ENCODE measurements at regions not wholly inside any gene's neighbourhood (a gene's known extent, or its start where the extent isn't known, plus 50 kb on each side); places are given as distances from the start of the nearest gene placed in this dataset.

- Histone ChIP-seq H3K4me3 (ENCODE audit: low read depth, low read length) (no peak overlapping the region), H3K9me3 (ENCODE audit: control insufficient read depth, insufficient read depth, low read depth, low read length) (no peaks in the 10 kb centered on the region), H3K36me3 (ENCODE audit: control insufficient read depth in 2 of 2, insufficient read depth in 1 of 2, low read length in 2 of 2) (no peaks in the 10 kb centered on the region), H3K27ac (ENCODE audit: extremely low read depth, low read depth, low read length) (no peak overlapping the region), H3K4me1 (ENCODE audit: control insufficient read depth, insufficient read depth, low read length) (no peaks in the 10 kb centered on the region)
- ChIA-PET CTCF (no interaction called here), POLR2A (no interaction called here)
- TF ChIP-seq ZBTB17 (tag by site-specific recombination; IDR thresholded peaks at IDR 0.05) (no peak), ZNF521 (tag by site-specific recombination; IDR thresholded peaks at IDR 0.05) (no peak), SCRT2 (tag by site-specific recombination; IDR thresholded peaks at IDR 0.05) (no peak), ZNF623 (tag by site-specific recombination; IDR thresholded peaks at IDR 0.05) (no peak), ZNF596 (tag by site-specific recombination; IDR thresholded peaks at IDR 0.05) (no peak), ZNF221 (tag by site-specific recombination; IDR thresholded peaks at IDR 0.05; ENCODE audit: borderline replicate concordance) (no peak), KLF8 (tag by site-specific recombination; IDR thresholded peaks at IDR 0.05) (no peak)
Measured at GRCh38 chr2:51379997-51380396, 348.1 kb upstream of the NRXN1 start.

DNA sequence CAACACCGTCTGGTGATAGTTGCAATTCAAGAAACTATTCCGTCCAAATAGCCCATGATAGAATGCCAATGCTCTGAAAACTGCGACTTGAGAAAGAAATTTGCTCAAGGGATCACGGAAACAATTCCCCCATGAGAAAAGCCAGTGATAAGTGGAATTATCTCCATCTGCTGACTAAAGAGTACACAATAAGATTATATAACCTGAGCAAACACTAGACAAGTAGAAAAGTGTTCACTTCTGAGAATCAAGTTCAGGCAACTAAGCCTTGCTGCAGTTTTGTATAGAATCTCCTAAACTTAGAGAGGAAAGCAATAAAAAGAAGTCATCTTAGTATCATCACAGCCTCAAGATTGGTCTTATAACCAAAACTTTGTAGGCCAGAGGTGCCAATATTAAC, 336.3 kb upstream of the NRXN1 start:
- ChIA-PET CTCF (no interaction called here), POLR2A (no interaction called here)
- Histone ChIP-seq H3K27ac (ENCODE audit: extremely low read depth, low read depth, low read length) (no peak overlapping the region), H3K4me3 (ENCODE audit: low read depth, low read length) (no peak overlapping the region), H3K9me3 (ENCODE audit: control insufficient read depth, insufficient read depth, low read depth, low read length) (no peaks in the 10 kb centered on the region), H3K4me1 (ENCODE audit: control insufficient read depth, insufficient read depth, low read length) (no peaks in the 10 kb centered on the region), H3K36me3 (ENCODE audit: control insufficient read depth in 2 of 2, insufficient read depth in 1 of 2, low read length in 2 of 2) (no peaks in the 10 kb centered on the region)
- no peak for TF ChIP-seq GFI1B (tag by site-specific recombination; IDR thresholded peaks at IDR 0.05)
- TF ChIP-seq PRDM10 (tag by site-specific recombination; IDR thresholded peaks at IDR 0.05): no peak

GRCh38 chr2:51350100-51350499, 318.2 kb upstream of the NRXN1 start:
- no peaks in the 10 kb centered on the region for H3K9me3 ChIP-seq (ENCODE audit: control insufficient read depth, insufficient read depth, low read depth, low read length)
- no peaks in the 10 kb centered on the region for H3K36me3 ChIP-seq (ENCODE audit: control insufficient read depth in 2 of 2, insufficient read depth in 1 of 2, low read length in 2 of 2)
- no peak overlapping the region for H3K27ac ChIP-seq (ENCODE audit: extremely low read depth, low read depth, low read length)
- H3K4me3 ChIP-seq (ENCODE audit: low read depth, low read length): no peak overlapping the region
- CTCF ChIA-PET: interaction anchor here (0.6 kb wide), 1 partner anchor 353 kb away, joined by 3 read pairs; no protein-coding TSS in a partner anchor
- no peaks in the 10 kb centered on the region for H3K4me1 ChIP-seq (ENCODE audit: control insufficient read depth, insufficient read depth, low read length)
- POLR2A ChIA-PET: no interaction called here
- TF ChIP-seq ZNF837 (tag by site-specific recombination; IDR thresholded peaks at IDR 0.05) (no peak), ZNF2 (tag by site-specific recombination; IDR thresholded peaks at IDR 0.05) (no peak), ZBTB21 (tag by site-specific recombination; IDR thresholded peaks at IDR 0.05) (no peak), ZFP37 (tag by site-specific recombination; IDR thresholded peaks at IDR 0.05) (no peak), REST (tag by site-specific recombination; IDR thresholded peaks at IDR 0.05) (no peak), ZSCAN23 (tag by site-specific recombination; IDR thresholded peaks at IDR 0.05) (no peak), TSHZ1 (tag by site-specific recombination; IDR thresholded peaks at IDR 0.05; ENCODE audit: borderline replicate concordance) (no peak)
- TF ChIP-seq, protein P1, sequence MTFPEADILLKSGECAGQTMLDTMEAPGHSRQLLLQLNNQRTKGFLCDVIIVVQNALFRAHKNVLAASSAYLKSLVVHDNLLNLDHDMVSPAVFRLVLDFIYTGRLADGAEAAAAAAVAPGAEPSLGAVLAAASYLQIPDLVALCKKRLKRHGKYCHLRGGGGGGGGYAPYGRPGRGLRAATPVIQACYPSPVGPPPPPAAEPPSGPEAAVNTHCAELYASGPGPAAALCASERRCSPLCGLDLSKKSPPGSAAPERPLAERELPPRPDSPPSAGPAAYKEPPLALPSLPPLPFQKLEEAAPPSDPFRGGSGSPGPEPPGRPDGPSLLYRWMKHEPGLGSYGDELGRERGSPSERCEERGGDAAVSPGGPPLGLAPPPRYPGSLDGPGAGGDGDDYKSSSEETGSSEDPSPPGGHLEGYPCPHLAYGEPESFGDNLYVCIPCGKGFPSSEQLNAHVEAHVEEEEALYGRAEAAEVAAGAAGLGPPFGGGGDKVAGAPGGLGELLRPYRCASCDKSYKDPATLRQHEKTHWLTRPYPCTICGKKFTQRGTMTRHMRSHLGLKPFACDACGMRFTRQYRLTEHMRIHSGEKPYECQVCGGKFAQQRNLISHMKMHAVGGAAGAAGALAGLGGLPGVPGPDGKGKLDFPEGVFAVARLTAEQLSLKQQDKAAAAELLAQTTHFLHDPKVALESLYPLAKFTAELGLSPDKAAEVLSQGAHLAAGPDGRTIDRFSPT (tag by site-specific recombination; IDR thresholded peaks at IDR 0.05): no peak
- TF ChIP-seq, protein P2, sequence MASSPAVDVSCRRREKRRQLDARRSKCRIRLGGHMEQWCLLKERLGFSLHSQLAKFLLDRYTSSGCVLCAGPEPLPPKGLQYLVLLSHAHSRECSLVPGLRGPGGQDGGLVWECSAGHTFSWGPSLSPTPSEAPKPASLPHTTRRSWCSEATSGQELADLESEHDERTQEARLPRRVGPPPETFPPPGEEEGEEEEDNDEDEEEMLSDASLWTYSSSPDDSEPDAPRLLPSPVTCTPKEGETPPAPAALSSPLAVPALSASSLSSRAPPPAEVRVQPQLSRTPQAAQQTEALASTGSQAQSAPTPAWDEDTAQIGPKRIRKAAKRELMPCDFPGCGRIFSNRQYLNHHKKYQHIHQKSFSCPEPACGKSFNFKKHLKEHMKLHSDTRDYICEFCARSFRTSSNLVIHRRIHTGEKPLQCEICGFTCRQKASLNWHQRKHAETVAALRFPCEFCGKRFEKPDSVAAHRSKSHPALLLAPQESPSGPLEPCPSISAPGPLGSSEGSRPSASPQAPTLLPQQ (tag by site-specific recombination; IDR thresholded peaks at IDR 0.05): no peak
